ENCODE measurements at regions not wholly inside any gene's neighbourhood (a gene's known extent, or its start where the extent isn't known, plus 50 kb on each side); places are given as distances from the start of the nearest gene placed in this dataset.

GRCh38 chr2:40716879-40717278 is 265.0 kb upstream of the SLC8A1 start:
- H3K4me3 ChIP-seq (ENCODE audit: low read depth in 1 of 3, low read length in 3 of 3), result no peak overlapping the region

GRCh38 chr2:40719414-40719813 is 267.5 kb upstream of the SLC8A1 start:
- Histone ChIP-seq H3K27me3 (ENCODE audit: control insufficient read depth in 4 of 4, insufficient read depth in 4 of 4, low read length in 3 of 4) (peaks cover 0 to 5% (median 0%) of the 10 kb centered on the region in 4 donors), H3K9me3 (ENCODE audit: control insufficient read depth in 4 of 4, low read length in 3 of 4) (no peaks in the 10 kb centered on the region), H3K4me3 (ENCODE audit: low read depth in 1 of 3, low read length in 3 of 3) (no peak overlapping the region), H3K27ac (ENCODE audit: low read depth in 1 of 2, low read length in 2 of 2) (no peak overlapping the region), H3K36me3 (ENCODE audit: control insufficient read depth in 4 of 4, insufficient read depth in 3 of 4, low read depth in 1 of 4, low read length in 3 of 4) (no peaks in the 10 kb centered on the region), H3K4me1 (ENCODE audit: control insufficient read depth in 4 of 4, insufficient read depth in 4 of 4, low read length in 3 of 4) (no peaks in the 10 kb centered on the region), H3K9ac (ENCODE audit: low read depth in 1 of 2, low read length in 2 of 2) (no peak overlapping the region)
- WGBS, result 44% methylated on average over 2 of the region's 2 CpGs
- DNase-seq (ENCODE audit: low spot score), result no peak
- no peak for TF ChIP-seq EGR1 (IDR thresholded peaks at IDR 0.05; ENCODE audit: low read depth in 2 of 2)
- TF ChIP-seq MAX (IDR thresholded peaks at IDR 0.05), result no peak
- TF ChIP-seq NR2F2 (IDR thresholded peaks at IDR 0.05), result no peak
- TF ChIP-seq ZBTB33 (IDR thresholded peaks at IDR 0.05), result no peak
- TF ChIP-seq TAF1 (conservative IDR thresholded peaks at IDR 0.05), result no peak
- no peak for TF ChIP-seq CTCF (IDR thresholded peaks at IDR 0.05; ENCODE audit: low read depth, low read length, missing input control)
- TF ChIP-seq HNF4A (conservative IDR thresholded peaks at IDR 0.05), result no peak
- no peak for TF ChIP-seq SP1 (IDR thresholded peaks at IDR 0.05)

More at GRCh38 chr2:40716879-40717278, 265.0 kb upstream of the SLC8A1 start:
- no peak overlapping the region for H3K9ac ChIP-seq (ENCODE audit: low read depth in 1 of 2, low read length in 2 of 2)
- no peak for TF ChIP-seq CTCF (IDR thresholded peaks at IDR 0.05; ENCODE audit: low read depth, low read length, missing input control)
- TF ChIP-seq ATF3 (IDR thresholded peaks at IDR 0.05), result no peak
- no peak for TF ChIP-seq YY1 (IDR thresholded peaks at IDR 0.05)
- TF ChIP-seq NR2F2 (IDR thresholded peaks at IDR 0.05), result no peak
- TF ChIP-seq HNF4A (conservative IDR thresholded peaks at IDR 0.05), result no peak
- no peak for TF ChIP-seq EGR1 (IDR thresholded peaks at IDR 0.05; ENCODE audit: low read depth in 2 of 2)
- no peak for TF ChIP-seq RAD21 (IDR thresholded peaks at IDR 0.05)
- no peak for TF ChIP-seq JUND (IDR thresholded peaks at IDR 0.05)
- WGBS, result 91% methylated on average over 2 of the region's 2 CpGs
- H3K27ac ChIP-seq (ENCODE audit: low read depth in 1 of 2, low read length in 2 of 2), result no peak overlapping the region
- DNase-seq (ENCODE audit: low spot score), result no peak
- H3K9me3 ChIP-seq (ENCODE audit: control insufficient read depth in 4 of 4, low read length in 3 of 4), result no peaks in the 10 kb centered on the region
- H3K4me1 ChIP-seq (ENCODE audit: control insufficient read depth in 4 of 4, insufficient read depth in 4 of 4, low read length in 3 of 4), result no peaks in the 10 kb centered on the region
- H3K36me3 ChIP-seq (ENCODE audit: control insufficient read depth in 4 of 4, insufficient read depth in 3 of 4, low read depth in 1 of 4, low read length in 3 of 4), result no peaks in the 10 kb centered on the region
- H3K27me3 ChIP-seq (ENCODE audit: control insufficient read depth in 4 of 4, insufficient read depth in 4 of 4, low read length in 3 of 4), result peaks cover 0 to 3% (median 0%) of the 10 kb centered on the region in 4 donors
